ENCODE measurements at regions not wholly inside any gene's neighbourhood (a gene's known extent, or its start where the extent isn't known, plus 50 kb on each side); places are given as distances from the start of the nearest gene placed in this dataset.

GRCh38 chr2:111226876-111227700 is 106.4 kb downstream of the BCL2L11 start:
- TF ChIP-seq CTCF (conservative IDR thresholded peaks at IDR 0.05 in 1 of 2, IDR thresholded peaks at IDR 0.05 in 1 of 2; ENCODE audit: low read depth in 1 of 2, low read length in 2 of 2) (no peak), EZH2 (IDR thresholded peaks at IDR 0.05; ENCODE audit: low read length, missing control alignments) (no peak)
